ENCODE measurements at regions not wholly inside any gene's neighbourhood (a gene's known extent, or its start where the extent isn't known, plus 50 kb on each side); places are given as distances from the start of the nearest gene placed in this dataset.

DNA sequence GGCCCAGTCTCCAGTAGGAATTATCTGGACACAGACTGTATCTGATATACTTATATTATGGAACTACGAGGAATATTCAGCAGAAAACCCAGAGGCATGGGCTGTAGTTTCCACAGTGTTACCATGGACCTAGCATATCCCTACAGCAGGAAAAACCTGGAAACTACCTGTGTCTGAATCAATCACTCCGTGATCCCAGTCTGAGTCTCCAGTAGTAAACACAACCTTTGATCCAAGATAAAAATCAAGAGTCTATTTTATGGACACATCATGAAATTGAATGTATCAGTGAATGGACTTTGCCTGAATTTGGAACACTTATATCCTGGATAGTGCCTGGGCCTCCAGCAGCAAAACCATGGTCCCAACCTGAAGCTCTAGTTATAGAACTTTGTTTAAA, 57.5 kb upstream of the RBMY1B start:
- Histone ChIP-seq H3K14ac (ENCODE audit: insufficient read length) (no peak overlapping the region), H3K79me1 (ENCODE audit: low read depth, low read length) (no peaks in the 10 kb centered on the region), H2BK12ac (ENCODE audit: low read depth, low read length) (no peak overlapping the region), H3K23ac (ENCODE audit: insufficient read length) (no peak overlapping the region), H2BK15ac (ENCODE audit: low read length) (no peak overlapping the region), H3K56ac (replicated peaks; ENCODE audit: insufficient read length, low read depth, low read length) (no peak overlapping the region), H2BK5ac (ENCODE audit: low read depth, low read length) (no peak overlapping the region), H3K9me3 (ENCODE audit: insufficient read depth in 2 of 2, low read depth in 1 of 2, low read length in 1 of 2) (peaks cover 4 to 65% of the 10 kb centered on the region in 2 experiments; a peak in 3 of 4 replicates), H3K18ac (ENCODE audit: extremely low read depth, low read length) (no peak overlapping the region), H3K9ac (replicated peaks in 1 of 4; ENCODE audit: extremely low read depth in 1 of 4, low read depth in 3 of 4, low read length in 3 of 4) (no peak overlapping the region), H3K79me2 (ENCODE audit: control insufficient read depth in 1 of 2, insufficient read depth in 2 of 2, low read length in 2 of 2) (no peaks in the 10 kb centered on the region), H3K4me1 (replicated peaks in 1 of 4; ENCODE audit: control insufficient read depth in 3 of 4, insufficient read depth in 4 of 4, low read length in 3 of 4) (no peaks in the 10 kb centered on the region), H4K8ac (ENCODE audit: extremely low read depth, insufficient read depth, low read length) (no peak overlapping the region), H2AK5ac (ENCODE audit: low read depth, low read length) (no peak overlapping the region), H3K27me3 (replicated peaks in 1 of 4; ENCODE audit: control insufficient read depth in 3 of 4, extremely low read depth in 1 of 4, insufficient read depth in 3 of 4, low read length in 3 of 4) (no peaks in the 10 kb centered on the region), H2BK120ac (replicated peaks; ENCODE audit: low read depth, low read length) (no peak overlapping the region), H4K91ac (replicated peaks; ENCODE audit: insufficient read length, low read length) (no peak overlapping the region), H3K4me3 (ENCODE audit: extremely low read depth in 1 of 4, insufficient read depth in 2 of 4, low read depth in 3 of 4, low read length in 4 of 4) (no peak overlapping the region), H2BK20ac (ENCODE audit: low read length) (no peak overlapping the region), H3K23me2 (ENCODE audit: low read depth, low read length) (no peaks in the 10 kb centered on the region), H3K27ac (ENCODE audit: low read depth, low read length) (no peak overlapping the region), H4K20me1 (replicated peaks in 1 of 2; ENCODE audit: control insufficient read depth in 1 of 2, insufficient read depth in 2 of 2, low read length in 2 of 2) (no peaks in the 10 kb centered on the region), H4K5ac (ENCODE audit: insufficient read length, low read depth, low read length) (no peak overlapping the region), H3K36me3 (ENCODE audit: control insufficient read depth in 2 of 4, insufficient read depth in 4 of 4, low read length in 3 of 4) (no peaks in the 10 kb centered on the region), H3K4ac (replicated peaks; ENCODE audit: insufficient read length, low read depth, low read length) (no peak overlapping the region), H2AFZ (ENCODE audit: low read length) (no peak overlapping the region), H3K4me2 (ENCODE audit: insufficient read depth in 1 of 2, low read depth in 2 of 2, low read length in 2 of 2) (no peak overlapping the region)
- DNase-seq (ENCODE audit: low read depth in 1 of 2, low spot score in 2 of 2) (no peak), FAIRE-seq (no peak)
- TF ChIP-seq CEBPB (IDR thresholded peaks at IDR 0.05; ENCODE audit: low read depth, low read length) (no peak), HDAC2 (IDR thresholded peaks at IDR 0.05; ENCODE audit: borderline replicate concordance in 1 of 2, low read depth in 2 of 2, low read length in 2 of 2) (no peak), SIRT6 (IDR thresholded peaks at IDR 0.05; ENCODE audit: low read length) (no peak), PHF8 (conservative IDR thresholded peaks at IDR 0.05; ENCODE audit: low read depth, low read length) (no peak), HDAC6 (IDR thresholded peaks at IDR 0.05; ENCODE audit: low read depth, low read length) (no peak), ZNF274 (IDR thresholded peaks at IDR 0.05; ENCODE audit: borderline replicate concordance, extremely low read depth, low read length) (no peak), TAF1 (IDR thresholded peaks at IDR 0.05; ENCODE audit: low read depth, low read length) (no peak), EZH2 (IDR thresholded peaks at IDR 0.05; ENCODE audit: low read depth, low read length, severe bottlenecking) (no peak)
- TF ChIP-seq, protein P1, sequence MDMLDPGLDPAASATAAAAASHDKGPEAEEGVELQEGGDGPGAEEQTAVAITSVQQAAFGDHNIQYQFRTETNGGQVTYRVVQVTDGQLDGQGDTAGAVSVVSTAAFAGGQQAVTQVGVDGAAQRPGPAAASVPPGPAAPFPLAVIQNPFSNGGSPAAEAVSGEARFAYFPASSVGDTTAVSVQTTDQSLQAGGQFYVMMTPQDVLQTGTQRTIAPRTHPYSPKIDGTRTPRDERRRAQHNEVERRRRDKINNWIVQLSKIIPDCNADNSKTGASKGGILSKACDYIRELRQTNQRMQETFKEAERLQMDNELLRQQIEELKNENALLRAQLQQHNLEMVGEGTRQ (IDR thresholded peaks at IDR 0.05; ENCODE audit: low read length) = no peak
- TF ChIP-seq, protein P2, sequence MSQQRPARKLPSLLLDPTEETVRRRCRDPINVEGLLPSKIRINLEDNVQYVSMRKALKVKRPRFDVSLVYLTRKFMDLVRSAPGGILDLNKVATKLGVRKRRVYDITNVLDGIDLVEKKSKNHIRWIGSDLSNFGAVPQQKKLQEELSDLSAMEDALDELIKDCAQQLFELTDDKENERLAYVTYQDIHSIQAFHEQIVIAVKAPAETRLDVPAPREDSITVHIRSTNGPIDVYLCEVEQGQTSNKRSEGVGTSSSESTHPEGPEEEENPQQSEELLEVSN (IDR thresholded peaks at IDR 0.05) = no peak
- WGBS, 2 experiments (ENCODE audit: extremely low coverage in 1 of 2, insufficient coverage in 1 of 2, insufficient read length in 1 of 2, insufficient replicate concordance in 2 of 2, low coverage in 1 of 2, low lambda C conversion rate in 2 of 2, missing lambda C conversion rate in 1 of 2) = 66% methylated on average over 2 of the region's 2 CpGs; no CpG with 5 or more reads in 1 of the 2 experiments
- CTCF ChIA-PET (ENCODE audit: partially characterized antibody) = no interaction called here
- POLR2A ChIA-PET (ENCODE audit: partially characterized antibody) = no interaction called here
